Keratinocyte (primary cell): ENCODE measurements at regions not wholly inside any gene's neighbourhood (a gene's known extent, or its start where the extent isn't known, plus 50 kb on each side); places are given as distances from the start of the nearest gene placed in this dataset.

Experiments used
- EZH2 ChIP-seq: IDR thresholded peaks from one replicate; pipeline ENCODE4 v1.6.1; 2012; ENCODE audit warnings: inconsistent platforms, mild to moderate bottlenecking, low read length, moderate library complexity
- TF ChIP-seq, protein P1 (sequence below), 3 experiments: IDR thresholded peaks in 1 of 3; conservative IDR thresholded peaks in 1 of 3; optimal IDR thresholded peaks in 1 of 3; 2 replicates in 2 of 3; 3 replicates in 1 of 3; pipeline versions ENCODE3 to v1.5.1; 2011; ENCODE audit warnings: low read length in 3 of 3, mild to moderate bottlenecking in 3 of 3, moderate library complexity in 2 of 3, control low read depth in 1 of 3, inconsistent platforms in 1 of 3; ENCODE audit not compliant: insufficient read depth in 2 of 3; ENCODE audit errors: extremely low read depth in 1 of 3

DNA sequence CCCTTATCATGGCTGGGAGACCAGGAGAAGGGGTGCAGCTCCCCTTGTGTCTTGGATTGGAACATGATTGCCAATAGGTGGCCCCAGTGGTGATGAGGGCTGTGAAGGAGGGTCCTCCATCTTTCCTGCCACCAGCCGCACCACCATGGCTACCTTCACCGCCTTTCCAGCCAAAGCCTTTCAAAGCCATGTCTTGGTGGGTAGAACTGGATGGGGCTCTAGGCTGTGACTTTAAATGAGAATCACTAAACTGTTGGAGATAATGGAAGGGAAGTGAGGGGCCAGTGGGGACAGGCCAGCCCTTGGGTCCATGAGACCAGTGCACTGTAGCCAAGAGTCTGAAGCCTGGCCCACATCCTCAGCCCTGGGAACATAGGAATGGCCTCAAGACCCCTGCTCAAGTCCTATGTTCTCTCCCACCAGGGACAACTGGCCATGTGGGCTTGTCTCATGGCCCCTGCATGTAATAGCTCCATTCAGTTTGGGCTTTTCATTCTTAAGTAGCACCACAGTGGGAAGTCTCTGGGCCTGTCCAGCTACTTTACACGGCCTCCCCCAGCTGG lies 345.7 kb downstream of the DYSF start:
- no peak for TF ChIP-seq EZH2
- TF ChIP-seq, protein P1, sequence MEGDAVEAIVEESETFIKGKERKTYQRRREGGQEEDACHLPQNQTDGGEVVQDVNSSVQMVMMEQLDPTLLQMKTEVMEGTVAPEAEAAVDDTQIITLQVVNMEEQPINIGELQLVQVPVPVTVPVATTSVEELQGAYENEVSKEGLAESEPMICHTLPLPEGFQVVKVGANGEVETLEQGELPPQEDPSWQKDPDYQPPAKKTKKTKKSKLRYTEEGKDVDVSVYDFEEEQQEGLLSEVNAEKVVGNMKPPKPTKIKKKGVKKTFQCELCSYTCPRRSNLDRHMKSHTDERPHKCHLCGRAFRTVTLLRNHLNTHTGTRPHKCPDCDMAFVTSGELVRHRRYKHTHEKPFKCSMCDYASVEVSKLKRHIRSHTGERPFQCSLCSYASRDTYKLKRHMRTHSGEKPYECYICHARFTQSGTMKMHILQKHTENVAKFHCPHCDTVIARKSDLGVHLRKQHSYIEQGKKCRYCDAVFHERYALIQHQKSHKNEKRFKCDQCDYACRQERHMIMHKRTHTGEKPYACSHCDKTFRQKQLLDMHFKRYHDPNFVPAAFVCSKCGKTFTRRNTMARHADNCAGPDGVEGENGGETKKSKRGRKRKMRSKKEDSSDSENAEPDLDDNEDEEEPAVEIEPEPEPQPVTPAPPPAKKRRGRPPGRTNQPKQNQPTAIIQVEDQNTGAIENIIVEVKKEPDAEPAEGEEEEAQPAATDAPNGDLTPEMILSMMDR (optimal IDR thresholded peaks at IDR 0.05 in 1 of 3, IDR thresholded peaks at IDR 0.05 in 1 of 3, conservative IDR thresholded peaks at IDR 0.05 in 1 of 3; ENCODE audit: extremely low read depth in 1 of 3, insufficient read depth in 2 of 3, low read length in 3 of 3) = no peak
